ENCODE measurements at regions not wholly inside any gene's neighbourhood (a gene's known extent, or its start where the extent isn't known, plus 50 kb on each side); places are given as distances from the start of the nearest gene placed in this dataset.

DNA sequence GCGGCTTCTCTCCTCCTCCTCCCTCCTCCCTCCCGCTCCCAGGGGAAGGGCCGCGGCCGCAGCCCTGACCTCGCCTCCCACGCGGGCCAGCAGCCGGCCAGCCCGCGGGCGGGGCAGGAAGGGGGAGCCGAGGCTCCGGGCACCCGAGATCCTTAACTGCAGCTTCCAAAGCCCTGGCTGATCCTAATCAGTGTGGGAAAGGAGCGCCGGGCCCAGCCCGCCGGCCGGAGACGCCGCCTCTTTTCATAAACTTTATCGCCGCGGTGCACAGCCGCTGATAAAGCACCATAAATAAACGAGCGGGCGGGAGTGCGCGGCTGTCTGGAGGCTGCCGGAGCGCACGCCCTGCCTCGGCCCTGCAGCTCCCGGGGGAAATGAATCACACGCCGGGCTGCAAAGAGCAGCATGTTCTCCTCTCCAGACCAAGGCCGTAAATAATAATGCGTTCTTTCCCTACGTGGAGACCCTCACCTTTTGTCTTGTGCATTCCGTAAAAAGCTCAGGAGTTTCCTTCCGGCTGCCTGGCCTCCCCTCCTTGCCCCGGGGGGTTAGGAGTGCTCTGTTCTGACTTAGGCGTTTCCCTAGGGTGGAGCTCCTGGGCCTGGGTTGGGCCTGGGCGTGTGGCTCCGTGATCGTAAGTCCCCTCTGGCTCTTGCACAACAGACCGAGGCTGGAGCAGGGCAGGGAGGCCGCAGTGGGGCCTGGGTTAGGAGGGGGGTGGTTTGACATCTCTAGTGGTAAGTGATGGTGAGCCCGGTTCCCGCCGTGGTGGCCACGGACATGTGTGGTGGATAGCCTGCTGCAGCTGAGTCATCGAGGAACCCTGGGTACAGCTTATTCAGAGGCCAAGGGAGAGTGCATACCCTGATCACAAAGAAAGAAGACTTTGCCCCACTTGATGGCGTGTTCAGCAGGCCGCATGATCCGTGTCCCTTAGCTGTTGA, 132.6 kb upstream of the HES1 start:
- peak; percentile 90 for DNase-seq (ENCODE audit: low read depth)
- peak overlapping the region; percentile 40 for H3K4me3 ChIP-seq (ENCODE audit: low read length)
- TF ChIP-seq, protein P1, sequence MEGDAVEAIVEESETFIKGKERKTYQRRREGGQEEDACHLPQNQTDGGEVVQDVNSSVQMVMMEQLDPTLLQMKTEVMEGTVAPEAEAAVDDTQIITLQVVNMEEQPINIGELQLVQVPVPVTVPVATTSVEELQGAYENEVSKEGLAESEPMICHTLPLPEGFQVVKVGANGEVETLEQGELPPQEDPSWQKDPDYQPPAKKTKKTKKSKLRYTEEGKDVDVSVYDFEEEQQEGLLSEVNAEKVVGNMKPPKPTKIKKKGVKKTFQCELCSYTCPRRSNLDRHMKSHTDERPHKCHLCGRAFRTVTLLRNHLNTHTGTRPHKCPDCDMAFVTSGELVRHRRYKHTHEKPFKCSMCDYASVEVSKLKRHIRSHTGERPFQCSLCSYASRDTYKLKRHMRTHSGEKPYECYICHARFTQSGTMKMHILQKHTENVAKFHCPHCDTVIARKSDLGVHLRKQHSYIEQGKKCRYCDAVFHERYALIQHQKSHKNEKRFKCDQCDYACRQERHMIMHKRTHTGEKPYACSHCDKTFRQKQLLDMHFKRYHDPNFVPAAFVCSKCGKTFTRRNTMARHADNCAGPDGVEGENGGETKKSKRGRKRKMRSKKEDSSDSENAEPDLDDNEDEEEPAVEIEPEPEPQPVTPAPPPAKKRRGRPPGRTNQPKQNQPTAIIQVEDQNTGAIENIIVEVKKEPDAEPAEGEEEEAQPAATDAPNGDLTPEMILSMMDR (conservative IDR thresholded peaks at IDR 0.05; ENCODE audit: low read depth, low read length) = no peak

DNA sequence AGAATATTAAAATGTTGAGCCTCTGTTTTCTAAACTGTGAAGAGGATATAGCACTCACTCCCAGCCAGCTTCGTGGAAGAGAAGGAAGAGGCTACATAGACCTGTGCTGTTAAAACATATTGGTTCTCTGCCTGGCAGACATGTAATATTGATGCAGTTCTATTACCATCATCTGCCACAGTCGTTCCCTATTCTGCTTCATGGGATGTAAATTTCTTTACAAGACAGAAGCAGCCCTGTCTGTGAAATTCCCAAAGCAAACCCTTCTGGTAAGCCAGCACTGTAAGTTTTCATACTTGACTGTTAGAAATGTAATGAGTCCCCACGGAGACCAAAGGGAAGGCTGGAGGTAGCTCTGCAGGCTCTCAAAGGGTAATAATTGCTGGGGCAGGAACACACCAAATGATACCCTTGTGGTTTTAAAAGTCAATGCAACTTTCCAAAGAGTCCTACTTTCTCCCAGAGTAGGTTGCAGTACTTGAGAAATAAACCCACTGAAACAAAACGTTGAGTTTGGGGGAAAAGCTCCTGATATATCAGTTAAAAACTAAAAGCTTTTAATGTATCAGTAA, 129.9 kb upstream of the HES1 start:
- DNase-seq (ENCODE audit: low read depth) = no peak
- H3K4me3 ChIP-seq (ENCODE audit: low read length) = no peak overlapping the region
- TF ChIP-seq, protein P1 (conservative IDR thresholded peaks at IDR 0.05; ENCODE audit: low read depth, low read length) = no peak

DNA sequence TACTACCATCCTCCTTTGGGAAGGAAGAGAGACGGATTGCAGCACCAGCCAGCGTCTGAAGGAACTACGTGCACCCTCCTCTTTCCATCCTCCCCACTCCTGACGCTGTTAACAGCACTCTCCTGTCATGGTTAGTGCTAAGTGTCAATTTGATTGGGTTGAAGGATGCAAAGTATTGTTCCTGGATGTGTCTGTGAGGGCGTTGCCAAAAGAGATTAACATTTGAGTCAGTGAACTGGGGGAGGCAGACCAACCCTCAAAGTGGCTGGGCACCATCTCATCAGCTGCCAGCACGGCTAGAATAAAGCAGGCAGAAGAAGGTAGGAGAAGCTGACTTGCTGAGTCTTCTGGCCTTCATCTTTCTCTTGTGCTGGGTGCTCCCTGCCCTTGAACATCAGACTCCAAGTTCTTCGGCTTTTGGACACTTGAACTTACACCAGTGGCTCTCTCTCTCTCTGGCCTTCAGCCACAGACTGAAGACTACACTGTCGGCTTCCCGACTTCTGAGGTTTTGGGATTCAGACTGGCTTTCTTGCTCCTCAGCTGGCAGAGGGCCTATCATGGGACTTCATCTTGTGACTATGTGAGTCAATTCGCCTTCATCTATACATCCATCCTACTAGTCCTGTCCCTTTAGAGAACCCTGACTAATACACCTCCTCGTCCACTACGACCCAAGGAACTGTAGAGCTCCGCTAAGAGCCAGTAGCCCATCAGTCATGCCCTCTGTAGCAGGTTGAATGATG, 128.2 kb upstream of the HES1 start:
- no peak overlapping the region for H3K4me3 ChIP-seq (ENCODE audit: low read length)
- no peak for DNase-seq (ENCODE audit: low read depth)
- TF ChIP-seq, protein P1 (conservative IDR thresholded peaks at IDR 0.05; ENCODE audit: low read depth, low read length) = no peak

DNA sequence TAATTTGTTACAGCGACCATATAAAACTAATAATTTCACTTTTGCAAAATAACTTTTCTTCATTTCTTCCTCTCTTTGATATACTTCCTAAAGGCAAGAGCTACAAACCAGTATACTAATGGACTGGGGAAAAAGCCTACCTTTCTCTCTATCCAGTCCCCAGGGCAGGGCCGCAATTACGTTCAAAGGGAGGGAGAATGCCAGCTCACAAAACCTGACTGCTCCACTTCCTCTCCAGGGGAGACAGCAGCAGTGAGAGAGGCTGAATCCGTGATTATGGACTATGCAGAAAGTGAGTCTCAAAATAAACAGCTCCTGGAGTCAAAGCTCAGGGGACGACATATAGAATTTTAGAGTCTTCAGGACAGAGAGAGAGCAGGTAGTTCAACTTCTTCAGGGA, 126.9 kb upstream of the HES1 start:
- no peak overlapping the region for H3K4me3 ChIP-seq (ENCODE audit: low read length)
- DNase-seq (ENCODE audit: low read depth) = no peak
- TF ChIP-seq, protein P1 (conservative IDR thresholded peaks at IDR 0.05; ENCODE audit: low read depth, low read length) = no peak

DNA sequence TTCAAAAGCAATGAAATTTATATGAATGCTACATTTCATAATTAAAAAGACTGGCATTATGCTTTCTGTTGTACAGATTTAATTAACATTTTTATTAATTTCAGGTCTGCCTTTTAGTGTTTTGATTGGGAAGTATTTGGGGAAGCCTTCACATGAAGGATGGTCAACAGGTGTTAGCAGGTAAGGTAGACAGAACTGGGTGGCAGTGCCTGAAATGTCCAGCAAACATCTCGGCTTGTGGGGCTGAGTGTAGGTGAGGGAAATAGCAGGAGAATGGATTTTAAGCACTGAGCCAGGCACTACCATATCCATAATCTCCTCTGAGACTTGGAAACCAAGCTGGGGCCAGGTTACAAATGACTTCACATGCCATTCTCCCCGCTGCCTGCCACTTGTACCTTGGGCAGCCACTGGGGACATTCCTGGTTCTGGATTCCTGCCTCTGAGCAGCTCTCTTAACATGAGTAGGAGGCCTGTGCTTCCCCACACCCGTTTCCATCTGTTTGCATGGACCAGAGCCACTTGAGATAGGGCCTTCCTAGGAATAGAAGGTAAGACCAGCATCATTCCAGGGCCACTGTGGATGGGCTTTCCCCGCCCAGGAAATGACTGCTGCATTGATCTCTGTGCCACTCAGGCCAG, 125.9 kb upstream of the HES1 start:
- TF ChIP-seq, protein P1 (conservative IDR thresholded peaks at IDR 0.05; ENCODE audit: low read depth, low read length) = no peak
- H3K4me3 ChIP-seq (ENCODE audit: low read length) = no peak overlapping the region
- no peak for DNase-seq (ENCODE audit: low read depth)

DNA sequence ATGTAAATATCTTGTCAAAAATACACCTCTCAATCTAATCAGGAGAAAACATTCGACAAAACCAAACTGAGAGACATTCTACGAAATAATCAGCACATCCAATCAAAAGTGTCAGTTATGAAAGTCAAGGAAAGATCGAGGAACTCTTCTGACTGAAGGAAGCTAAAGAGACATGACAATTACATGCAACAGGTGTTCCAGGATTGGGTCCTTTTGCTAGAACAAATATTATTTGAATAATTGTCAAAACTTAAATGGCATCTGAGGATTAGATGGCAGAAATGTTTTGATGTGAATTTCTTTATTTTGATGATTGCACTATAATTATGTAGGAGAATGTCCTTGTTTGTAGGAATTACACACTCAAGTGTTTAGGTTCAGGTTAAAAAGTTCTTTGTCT, 124.1 kb upstream of the HES1 start:
- no peak overlapping the region for H3K4me3 ChIP-seq (ENCODE audit: low read length)
- DNase-seq (ENCODE audit: low read depth) = no peak
- TF ChIP-seq, protein P1 (conservative IDR thresholded peaks at IDR 0.05; ENCODE audit: low read depth, low read length) = no peak
